ENCODE measurements at regions not wholly inside any gene's neighbourhood (a gene's known extent, or its start where the extent isn't known, plus 50 kb on each side); places are given as distances from the start of the nearest gene placed in this dataset.

DNA sequence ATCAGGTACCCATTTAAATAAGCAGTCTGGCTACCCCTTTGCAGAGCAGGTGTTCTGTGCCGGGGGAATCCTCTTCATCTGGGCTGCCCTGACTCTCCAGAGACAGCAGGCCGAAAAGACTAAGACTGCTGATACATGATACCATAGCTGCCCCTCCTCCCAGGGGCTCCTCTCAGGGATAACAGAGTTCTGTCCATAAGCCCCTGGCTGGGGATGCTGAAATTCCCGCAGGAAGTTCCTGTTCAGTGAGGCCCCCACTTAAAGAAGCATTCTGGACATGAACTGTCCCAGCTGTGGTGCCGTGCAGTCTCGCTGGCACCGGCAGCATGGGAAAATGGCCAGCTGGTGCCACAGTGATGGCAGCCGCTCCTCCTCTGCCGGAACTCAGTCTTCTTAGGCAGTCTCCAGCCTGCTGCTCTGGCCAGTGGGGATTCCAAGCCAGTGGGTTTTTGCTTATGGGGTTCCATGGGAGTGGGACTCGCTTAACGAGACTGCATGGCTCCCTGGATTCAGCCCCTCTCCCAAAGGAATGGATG, 1026.2 kb downstream of the NAALADL2 start:
- DNase-seq (ENCODE audit: low read depth in 2 of 2), result no peak

GRCh38 chr3:175879417-175879816, 1020.3 kb downstream of the NAALADL2 start:
- no peak for DNase-seq (ENCODE audit: low read depth in 2 of 2)

- no peak for DNase-seq (ENCODE audit: low read depth in 2 of 2)
Observed at GRCh38 chr3:175869404-175869803, 1010.3 kb downstream of the NAALADL2 start.

GRCh38 chr3:175868626-175869025, 1009.5 kb downstream of the NAALADL2 start:
- DNase-seq (ENCODE audit: low read depth in 2 of 2), result no peak

GRCh38 chr3:175865724-175866123, 1006.6 kb downstream of the NAALADL2 start:
- DNase-seq (ENCODE audit: low read depth in 2 of 2), result no peak

DNA sequence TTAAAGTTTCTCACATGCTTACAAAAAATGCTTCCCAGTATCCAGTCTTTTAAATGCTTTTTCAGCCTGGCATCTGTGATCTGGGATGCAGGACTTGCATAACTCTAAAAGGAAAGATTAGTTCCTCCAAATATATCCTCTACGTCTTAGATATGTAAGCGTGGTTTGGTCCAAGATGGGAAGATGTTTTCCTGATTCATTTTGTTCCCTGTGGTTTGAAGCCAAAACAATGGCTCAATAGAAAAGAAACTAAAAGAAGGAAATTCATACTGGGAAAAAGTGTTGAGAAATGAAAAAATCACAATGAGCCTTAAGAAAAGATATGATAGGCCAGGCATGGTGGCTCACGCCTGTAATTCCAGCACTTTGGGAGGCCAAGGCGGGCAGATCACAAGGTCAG, 1002.8 kb downstream of the NAALADL2 start:
- DNase-seq (ENCODE audit: low read depth in 2 of 2), result no peak
